ENCODE measurements at regions not wholly inside any gene's neighbourhood (a gene's known extent, or its start where the extent isn't known, plus 50 kb on each side); places are given as distances from the start of the nearest gene placed in this dataset.

DNA sequence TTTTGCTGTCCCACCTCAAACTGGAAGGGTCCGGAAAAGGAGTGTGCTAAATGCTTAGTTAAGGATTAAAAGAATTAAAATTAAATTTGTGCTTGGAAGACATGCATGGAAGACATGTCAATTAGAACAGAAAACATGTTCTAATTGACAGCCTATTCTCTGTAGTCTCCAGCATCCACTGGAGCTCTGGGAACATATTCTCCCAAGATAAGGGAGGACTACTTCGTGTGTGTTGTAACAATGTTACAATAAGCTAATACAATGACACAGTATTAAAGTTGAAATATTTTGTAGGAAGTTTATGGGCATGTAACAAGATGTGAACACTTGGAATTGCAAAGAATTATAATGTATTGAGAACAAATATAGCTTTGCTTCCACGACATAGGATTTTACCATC lies 567.4 kb upstream of the CITED2 start:
- DNase-seq (ENCODE audit: low read depth, low spot score), result no peak

GRCh38 chr6:139940741-139941729 lies 566.6 kb upstream of the CITED2 start:
- DNase-seq (ENCODE audit: low read depth, low spot score), result no peak

- no peak for DNase-seq (ENCODE audit: low read depth, low spot score)
Observed at GRCh38 chr6:139939189-139939979, 564.9 kb upstream of the CITED2 start.

- no peak for DNase-seq (ENCODE audit: low read depth, low spot score)
Observed at GRCh38 chr6:139932671-139933070, 558.2 kb upstream of the CITED2 start.

DNA sequence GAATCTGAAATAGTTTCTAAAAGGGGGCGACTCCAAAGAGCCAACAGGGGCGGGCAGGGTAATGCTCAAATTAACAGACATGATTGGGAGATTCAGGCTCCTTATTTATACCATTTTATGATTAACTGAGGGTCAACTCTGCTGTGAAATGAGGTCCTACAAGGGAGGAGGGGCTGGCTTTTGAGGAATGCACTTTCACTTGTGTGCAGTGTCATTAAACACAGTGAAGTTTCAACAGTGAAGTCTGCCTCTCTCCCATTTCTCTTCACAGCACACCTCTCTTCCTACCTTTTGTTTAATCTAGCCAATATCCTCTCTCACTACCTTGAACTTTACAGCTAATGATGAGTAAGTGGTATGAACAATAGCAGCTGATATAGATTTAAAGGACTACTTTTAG lies 557.3 kb upstream of the CITED2 start:
- DNase-seq (ENCODE audit: low read depth, low spot score), result no peak

GRCh38 chr6:139927742-139928305 lies 553.4 kb upstream of the CITED2 start:
- no peak for DNase-seq (ENCODE audit: low read depth, low spot score)

DNA sequence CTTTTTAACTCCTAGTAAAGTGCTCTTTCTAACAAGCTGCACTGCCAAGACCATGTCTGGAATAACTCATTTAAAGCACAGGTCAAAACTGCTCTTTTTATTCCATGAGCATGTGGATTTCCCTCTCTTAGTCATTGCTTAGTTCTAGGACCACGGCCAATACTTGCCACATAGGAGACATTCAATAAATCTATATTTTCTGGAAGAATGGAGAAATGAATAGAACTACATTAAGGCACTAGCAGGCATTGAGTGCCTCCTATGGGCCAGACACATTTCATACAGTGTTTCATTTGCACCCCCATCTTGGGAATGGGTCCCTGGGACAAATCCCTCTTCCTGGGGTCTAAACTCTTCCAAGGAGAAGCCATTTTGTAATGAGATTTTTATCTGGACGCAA lies 552.8 kb upstream of the CITED2 start:
- DNase-seq (ENCODE audit: low read depth, low spot score), result no peak

GRCh38 chr6:139926711-139927110 lies 552.3 kb upstream of the CITED2 start:
- DNase-seq (ENCODE audit: low read depth, low spot score), result no peak

- no peak for DNase-seq (ENCODE audit: low read depth, low spot score)
Observed at GRCh38 chr6:139925894-139926641, 551.6 kb upstream of the CITED2 start.

GRCh38 chr6:139923964-139924475 lies 549.6 kb upstream of the CITED2 start:
- DNase-seq (ENCODE audit: low read depth, low spot score), result no peak

DNA sequence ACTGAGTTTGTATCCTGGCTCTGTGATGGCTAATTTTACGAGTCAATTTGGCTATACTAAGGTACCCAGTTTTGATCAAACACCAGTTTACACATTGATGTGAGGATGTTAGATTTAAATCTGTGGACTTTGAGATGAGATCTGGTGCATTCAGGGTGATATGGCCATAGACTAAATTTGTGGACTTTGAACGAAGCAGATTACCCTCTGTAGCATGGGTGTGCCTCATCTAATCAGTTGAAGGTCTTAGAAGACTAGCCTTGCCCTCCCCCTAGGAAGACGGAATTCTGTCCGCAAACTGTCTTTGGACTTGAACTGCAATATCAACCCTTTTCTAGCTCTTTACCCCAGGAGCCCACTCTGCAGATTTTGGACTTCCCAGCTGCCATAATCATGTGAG lies 547.8 kb upstream of the CITED2 start:
- no peak for DNase-seq (ENCODE audit: low read depth, low spot score)

- DNase-seq (ENCODE audit: low read depth, low spot score), result no peak
Observed at GRCh38 chr6:139920776-139921100, 546.3 kb upstream of the CITED2 start.

GRCh38 chr6:139920027-139920775 lies 545.8 kb upstream of the CITED2 start:
- DNase-seq (ENCODE audit: low read depth, low spot score), result no peak

GRCh38 chr6:139919107-139920026 lies 544.9 kb upstream of the CITED2 start:
- no peak for DNase-seq (ENCODE audit: low read depth, low spot score)

DNA sequence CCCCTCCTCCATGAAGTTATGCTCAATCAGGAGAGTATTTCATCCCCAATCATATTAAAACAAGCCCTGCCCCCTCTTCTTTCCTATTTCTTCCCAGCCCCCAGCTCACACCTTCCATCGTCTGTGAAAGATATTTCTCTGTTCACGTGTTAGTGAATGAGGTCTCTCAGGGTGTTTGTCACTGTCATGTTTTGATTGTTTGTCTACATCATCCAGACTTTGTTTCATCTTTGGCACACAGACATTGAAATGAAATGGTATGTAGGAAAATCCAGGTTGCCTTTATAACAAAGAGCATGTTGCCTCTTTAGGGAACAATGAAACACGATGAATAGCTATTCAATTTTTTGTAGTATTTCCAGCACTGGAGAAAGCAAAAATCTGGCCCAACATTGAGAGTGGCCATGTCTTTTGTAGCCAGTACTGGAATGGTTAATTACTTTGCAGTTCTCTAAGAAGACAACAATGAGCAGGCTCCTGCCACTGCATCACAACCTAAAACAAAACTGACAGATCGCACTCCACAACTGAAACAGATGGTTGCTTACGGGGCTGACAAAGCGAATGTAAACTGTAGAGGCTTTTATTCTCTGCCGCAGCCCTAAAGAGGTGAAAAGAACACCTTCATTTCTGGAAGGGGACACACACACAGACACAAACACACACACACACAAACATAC lies 543.6 kb upstream of the CITED2 start:
- no peak for DNase-seq (ENCODE audit: low read depth, low spot score)

GRCh38 chr6:139914910-139915309 lies 540.5 kb upstream of the CITED2 start:
- no peak for DNase-seq (ENCODE audit: low read depth, low spot score)

DNA sequence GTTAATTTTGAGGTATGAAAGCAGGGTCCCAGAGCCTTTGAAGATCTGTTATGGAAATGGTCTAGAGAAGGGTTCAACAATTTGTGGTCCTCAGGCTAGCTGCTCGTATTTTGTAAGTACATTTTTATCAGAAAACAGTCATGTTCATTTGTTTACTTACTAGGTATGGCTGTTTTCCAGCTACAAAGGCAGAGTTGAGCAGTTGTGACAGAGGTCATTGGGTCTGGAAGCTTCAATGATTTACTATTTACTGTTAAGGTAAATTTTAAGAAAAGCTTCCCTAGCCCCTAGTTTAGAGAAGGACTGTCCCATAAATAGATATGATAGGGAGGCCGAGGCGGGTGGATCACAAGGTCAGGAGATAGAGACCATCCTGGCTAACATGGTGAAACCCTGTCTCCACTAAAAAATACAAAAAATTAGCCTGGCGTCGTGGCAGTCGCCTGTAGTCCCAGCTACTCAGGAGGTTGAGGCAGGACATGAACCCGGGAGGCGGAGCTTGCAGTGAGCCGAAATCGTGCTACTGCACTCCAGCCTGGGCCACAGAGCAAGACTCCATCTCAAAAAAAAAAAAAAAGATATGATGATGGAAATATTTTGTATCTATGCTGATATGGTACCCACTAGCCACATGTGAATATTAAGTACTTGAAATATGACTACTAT lies 538.4 kb upstream of the CITED2 start:
- no peak for DNase-seq (ENCODE audit: low read depth, low spot score)

DNA sequence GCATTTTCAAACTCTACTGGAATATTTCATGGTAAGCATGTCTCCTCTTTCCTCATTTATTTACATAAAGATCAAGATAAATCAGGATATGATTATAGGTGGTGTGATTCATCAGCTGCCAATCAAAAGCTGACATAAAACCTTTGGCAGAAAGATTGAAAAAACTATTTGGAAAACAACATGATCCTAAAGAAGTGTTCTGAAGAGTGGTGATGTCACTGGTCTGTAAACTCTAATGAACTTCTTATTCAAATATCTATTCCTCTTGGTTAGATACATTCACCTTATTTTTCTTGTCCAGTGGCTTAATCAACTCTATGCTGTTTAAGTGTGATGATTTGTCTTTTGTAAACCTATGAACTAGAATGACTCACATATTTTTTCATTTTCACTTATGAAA lies 535.5 kb upstream of the CITED2 start:
- DNase-seq (ENCODE audit: low read depth, low spot score), result no peak

Data from pulmonary artery endothelial cell (primary cell).